ENCODE measurements at regions not wholly inside any gene's neighbourhood (a gene's known extent, or its start where the extent isn't known, plus 50 kb on each side); places are given as distances from the start of the nearest gene placed in this dataset.

DNA sequence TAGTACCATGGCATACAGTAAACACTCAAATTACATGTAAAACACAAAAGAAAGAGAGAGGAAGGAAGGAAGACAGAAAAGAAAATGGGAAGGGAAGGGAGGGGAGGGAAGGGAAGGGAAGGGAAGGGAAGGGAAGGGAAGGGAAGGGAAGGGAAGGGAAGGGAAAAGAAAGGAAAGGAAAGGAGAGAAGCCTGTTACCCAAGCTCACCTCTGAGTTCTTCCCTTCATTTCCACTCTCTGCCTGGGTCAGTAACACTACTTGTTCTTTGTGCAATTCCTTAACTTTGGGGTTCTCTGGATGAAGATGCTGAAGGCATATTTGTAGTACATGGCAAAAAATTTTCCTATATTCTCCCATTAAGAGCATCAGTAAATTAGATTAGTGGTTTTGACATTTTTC lies 241.0 kb downstream of the RAB28 start:
- Histone ChIP-seq H3K4me1 (no peaks in the 10 kb centered on the region), H3K27ac (no peak overlapping the region), H3K4me3 (no peak overlapping the region), H3K27me3 (no peaks in the 10 kb centered on the region), H3K36me3 (no peaks in the 10 kb centered on the region), H3K9me3 (peaks cover 0 to 3% (median 0%) of the 10 kb centered on the region in 4 donors)
- no peak for TF ChIP-seq POLR2AphosphoS5 (IDR thresholded peaks at IDR 0.05)
- no peak for TF ChIP-seq EP300 (IDR thresholded peaks at IDR 0.05)
- no peak for TF ChIP-seq POLR2A (IDR thresholded peaks at IDR 0.05)
- TF ChIP-seq, protein P1, sequence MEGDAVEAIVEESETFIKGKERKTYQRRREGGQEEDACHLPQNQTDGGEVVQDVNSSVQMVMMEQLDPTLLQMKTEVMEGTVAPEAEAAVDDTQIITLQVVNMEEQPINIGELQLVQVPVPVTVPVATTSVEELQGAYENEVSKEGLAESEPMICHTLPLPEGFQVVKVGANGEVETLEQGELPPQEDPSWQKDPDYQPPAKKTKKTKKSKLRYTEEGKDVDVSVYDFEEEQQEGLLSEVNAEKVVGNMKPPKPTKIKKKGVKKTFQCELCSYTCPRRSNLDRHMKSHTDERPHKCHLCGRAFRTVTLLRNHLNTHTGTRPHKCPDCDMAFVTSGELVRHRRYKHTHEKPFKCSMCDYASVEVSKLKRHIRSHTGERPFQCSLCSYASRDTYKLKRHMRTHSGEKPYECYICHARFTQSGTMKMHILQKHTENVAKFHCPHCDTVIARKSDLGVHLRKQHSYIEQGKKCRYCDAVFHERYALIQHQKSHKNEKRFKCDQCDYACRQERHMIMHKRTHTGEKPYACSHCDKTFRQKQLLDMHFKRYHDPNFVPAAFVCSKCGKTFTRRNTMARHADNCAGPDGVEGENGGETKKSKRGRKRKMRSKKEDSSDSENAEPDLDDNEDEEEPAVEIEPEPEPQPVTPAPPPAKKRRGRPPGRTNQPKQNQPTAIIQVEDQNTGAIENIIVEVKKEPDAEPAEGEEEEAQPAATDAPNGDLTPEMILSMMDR (IDR thresholded peaks at IDR 0.05) = no peak
- no peak for DNase-seq
- intact Hi-C loops (cut with DNase I) = no loop called here

DNA sequence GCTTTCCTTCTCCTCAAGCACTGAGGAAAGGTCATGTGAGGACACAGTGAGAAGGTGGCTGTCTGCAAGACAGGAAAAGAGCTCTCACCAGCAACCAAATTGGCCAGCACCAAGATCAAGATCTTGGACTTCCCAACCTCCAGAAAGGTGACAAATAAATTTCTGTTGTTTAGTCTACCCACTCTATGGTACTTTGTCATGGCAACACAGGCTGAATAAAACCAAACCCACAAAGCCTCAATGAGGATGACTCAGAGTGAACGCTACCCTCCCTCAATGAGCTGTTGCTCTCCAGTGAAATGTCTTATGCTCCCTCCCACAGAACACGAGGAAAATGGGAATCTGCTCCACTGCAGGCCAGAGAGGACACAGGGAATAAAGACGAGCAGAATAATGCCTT lies 244.1 kb downstream of the RAB28 start:
- TF ChIP-seq EP300 (IDR thresholded peaks at IDR 0.05) (no peak), POLR2A (IDR thresholded peaks at IDR 0.05) (no peak)
- TF ChIP-seq, protein P1 (IDR thresholded peaks at IDR 0.05) = no peak
- Histone ChIP-seq H3K9me3 (no peaks in the 10 kb centered on the region), H3K27ac (no peak overlapping the region), H3K4me3 (no peak overlapping the region), H3K27me3 (no peaks in the 10 kb centered on the region), H3K36me3 (no peaks in the 10 kb centered on the region), H3K4me1 (no peaks in the 10 kb centered on the region)
- DNase-seq = no peak
- WGBS, 2 donors = 78 to 81% methylated on average over 3 of the region's 3 CpGs
- intact Hi-C loops (cut with DNase I) = no loop called here

DNA sequence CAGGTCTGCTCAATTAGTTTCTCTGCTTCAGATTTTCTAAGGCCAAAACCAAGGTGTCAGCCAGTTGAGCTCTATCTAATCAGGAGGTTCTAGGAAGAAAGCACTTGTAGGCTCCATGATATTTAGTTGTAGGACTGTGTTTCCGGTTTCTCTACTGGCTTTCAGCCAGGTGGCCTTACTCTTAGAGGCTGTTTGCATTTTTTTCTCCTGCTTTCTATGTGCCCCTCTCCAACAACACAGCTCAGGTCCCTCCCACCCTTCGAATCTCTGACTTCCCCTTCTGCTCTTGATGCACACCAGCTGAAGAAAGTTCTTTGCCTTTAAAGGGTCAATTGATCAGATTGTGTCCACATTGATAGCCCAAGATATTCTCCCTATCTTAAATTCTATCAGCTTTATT lies 245.2 kb downstream of the RAB28 start:
- Histone ChIP-seq H3K4me3 (no peak overlapping the region), H3K27ac (no peak overlapping the region), H3K36me3 (no peaks in the 10 kb centered on the region), H3K27me3 (no peaks in the 10 kb centered on the region), H3K9me3 (no peaks in the 10 kb centered on the region), H3K4me1 (no peaks in the 10 kb centered on the region)
- WGBS, 2 donors = 59 to 81% methylated on average over 2 of the region's 2 CpGs
- intact Hi-C loops (cut with DNase I) = no loop called here
- no peak for DNase-seq
- TF ChIP-seq POLR2AphosphoS5 (IDR thresholded peaks at IDR 0.05) (no peak), POLR2A (IDR thresholded peaks at IDR 0.05) (no peak), EP300 (IDR thresholded peaks at IDR 0.05) (no peak)
- TF ChIP-seq, protein P1 (IDR thresholded peaks at IDR 0.05) = no peak

DNA sequence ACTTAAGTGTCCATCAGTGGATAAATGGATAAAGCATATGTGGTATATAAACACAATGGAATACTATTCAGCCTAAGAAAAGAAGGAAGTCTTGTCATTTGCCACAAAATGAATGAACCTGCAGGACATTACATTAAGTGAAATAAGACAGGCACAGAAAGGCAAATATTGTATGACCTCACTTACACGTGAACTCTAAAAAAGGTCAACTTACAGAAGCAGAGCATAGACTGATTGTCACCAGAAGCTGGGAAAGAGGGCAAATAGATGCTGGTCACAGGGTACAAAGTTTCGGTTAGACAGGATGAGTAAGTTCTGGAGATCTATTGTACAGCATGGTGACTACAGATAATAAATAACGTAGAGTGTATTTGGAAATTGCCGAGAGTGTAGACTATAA lies 247.7 kb downstream of the RAB28 start:
- no peaks in the 10 kb centered on the region for H3K36me3 ChIP-seq
- H3K4me3 ChIP-seq = no peak overlapping the region
- H3K27ac ChIP-seq = no peak overlapping the region
- no peaks in the 10 kb centered on the region for H3K4me1 ChIP-seq
- no peaks in the 10 kb centered on the region for H3K9me3 ChIP-seq
- no peaks in the 10 kb centered on the region for H3K27me3 ChIP-seq
- no peak for DNase-seq
- TF ChIP-seq POLR2A (IDR thresholded peaks at IDR 0.05) (no peak), POLR2AphosphoS5 (IDR thresholded peaks at IDR 0.05) (no peak), EP300 (IDR thresholded peaks at IDR 0.05) (no peak)
- TF ChIP-seq, protein P1 (IDR thresholded peaks at IDR 0.05) = no peak
- WGBS, 2 donors = 91 to 97% methylated on average over 4 of the region's 4 CpGs
- intact Hi-C loops (cut with DNase I) = no loop called here

DNA sequence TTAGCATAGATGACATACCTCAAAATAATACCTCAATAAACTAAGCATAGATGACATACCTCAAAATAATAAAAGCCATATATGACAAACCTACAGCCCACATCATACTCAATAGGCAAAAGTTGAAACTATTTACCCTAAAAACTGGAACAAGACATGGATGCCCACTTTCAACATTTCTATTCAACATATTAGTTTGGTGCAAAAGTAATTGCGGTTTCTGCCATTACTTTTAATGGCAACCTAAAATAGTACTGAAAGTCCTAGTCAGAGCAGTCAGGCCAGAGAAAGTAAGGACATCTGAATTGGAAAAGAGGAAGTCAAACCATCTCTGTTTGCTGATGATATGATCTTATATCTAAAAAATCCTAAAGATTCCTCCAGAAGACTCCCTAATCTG lies 250.4 kb downstream of the RAB28 start:
- Histone ChIP-seq H3K36me3 (no peaks in the 10 kb centered on the region), H3K9me3 (peaks cover 0 to 3% (median 0%) of the 10 kb centered on the region in 4 donors), H3K4me1 (no peaks in the 10 kb centered on the region), H3K27me3 (no peaks in the 10 kb centered on the region), H3K4me3 (no peak overlapping the region), H3K27ac (no peak overlapping the region)
- TF ChIP-seq POLR2A (IDR thresholded peaks at IDR 0.05) = no peak
- TF ChIP-seq EP300 (IDR thresholded peaks at IDR 0.05) = no peak
- TF ChIP-seq POLR2AphosphoS5 (IDR thresholded peaks at IDR 0.05) = no peak
- TF ChIP-seq, protein P1 (IDR thresholded peaks at IDR 0.05) = no peak
- intact Hi-C loops (cut with DNase I) = no loop called here
- 86 to 90% methylated on average over 1 of the region's 1 CpG for WGBS, 2 donors
- DNase-seq = no peak

All from sigmoid colon (tissue), 6 donors.